ENCODE measurements at regions not wholly inside any gene's neighbourhood (a gene's known extent, or its start where the extent isn't known, plus 50 kb on each side); places are given as distances from the start of the nearest gene placed in this dataset.
A peak's percentile ranks its signal among the peaks of the same experiment; 100 is the strongest.

GRCh38 chr2:111705239-111705638 is 178.8 kb downstream of the ANAPC1 start:
- DNase-seq = no peak

DNA sequence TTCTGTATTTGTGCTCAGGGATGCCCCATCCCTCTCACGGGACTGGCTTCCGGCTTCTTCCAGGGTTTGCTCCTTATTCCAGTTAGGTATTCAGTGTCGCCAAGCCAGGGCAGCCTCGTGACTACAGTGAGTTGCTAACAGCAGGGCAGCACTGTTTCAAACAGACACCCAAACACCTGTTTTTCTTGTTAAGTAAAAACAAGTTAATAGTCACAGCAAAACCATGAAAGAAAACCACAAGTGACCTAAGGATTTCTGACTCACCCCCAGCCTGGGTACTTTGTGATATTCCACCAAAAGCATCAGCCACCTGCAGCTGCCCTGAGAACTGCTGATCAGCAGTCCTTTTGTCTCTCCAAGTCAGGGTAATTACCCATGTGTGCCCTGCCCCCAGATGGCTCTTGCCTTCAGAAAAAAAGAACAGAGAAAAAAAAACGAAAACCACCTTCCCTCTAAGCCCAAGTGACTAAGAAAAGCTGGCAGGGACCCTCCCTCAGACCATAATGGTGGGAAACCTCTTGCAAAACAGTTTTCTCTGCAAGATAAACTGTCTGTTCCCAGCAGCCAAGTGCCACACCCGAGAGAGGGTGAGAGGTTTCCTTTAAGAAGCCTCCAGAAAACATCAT is 178.2 kb downstream of the ANAPC1 start:
- DNase-seq = peak; percentile 23

GRCh38 chr2:111706481-111707001 is 177.5 kb downstream of the ANAPC1 start:
- no peak for DNase-seq

DNA sequence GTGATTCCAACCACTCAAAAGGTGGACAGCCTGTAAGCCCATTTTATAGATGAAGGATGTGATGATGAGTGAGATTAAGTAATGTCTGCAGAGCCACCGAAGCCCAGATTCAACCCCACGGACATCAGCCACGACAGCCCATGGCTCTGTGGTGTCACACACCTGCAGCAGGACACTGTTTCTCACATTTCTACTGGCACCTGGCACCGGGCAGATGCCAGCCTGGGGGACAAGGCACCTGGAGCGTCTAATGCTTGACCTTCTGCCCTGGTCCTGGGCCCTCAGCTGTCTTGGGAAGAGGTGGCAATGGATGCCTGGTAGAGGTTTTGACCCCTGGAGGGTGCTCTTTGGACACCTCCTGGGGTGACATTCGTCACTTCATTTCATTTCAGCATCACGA is 176.3 kb downstream of the ANAPC1 start:
- no peak for DNase-seq

- no peak for DNase-seq
These were observed 175.4 kb downstream of the ANAPC1 start for GRCh38 chr2:111708476-111709180.

- no peak for DNase-seq
These were observed 174.7 kb downstream of the ANAPC1 start for GRCh38 chr2:111709321-111709720.

- no peak for DNase-seq
These were observed 173.9 kb downstream of the ANAPC1 start for GRCh38 chr2:111710085-111710484.

DNA sequence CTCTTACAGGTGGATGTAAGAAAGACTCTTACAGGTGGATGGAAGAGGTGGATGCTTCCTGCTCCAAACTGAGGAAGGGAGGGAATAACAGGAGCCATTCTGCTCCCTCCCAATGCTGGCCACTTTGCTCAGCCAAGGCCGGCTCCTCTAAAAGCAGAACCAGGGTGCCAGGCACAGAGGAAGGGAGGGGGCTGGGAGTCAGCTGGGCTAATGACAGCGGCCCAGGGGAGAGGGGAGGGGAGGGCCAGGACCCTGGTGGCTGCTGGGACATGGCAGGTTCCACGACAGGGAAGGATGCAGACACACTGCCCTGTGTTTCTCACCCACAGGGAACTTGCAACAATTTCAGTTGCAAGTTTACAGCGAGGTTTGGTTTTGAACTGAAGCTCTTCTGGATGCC is 173.4 kb downstream of the ANAPC1 start:
- DNase-seq = no peak

GRCh38 chr2:111711270-111711669 is 172.7 kb downstream of the ANAPC1 start:
- DNase-seq = no peak

DNA sequence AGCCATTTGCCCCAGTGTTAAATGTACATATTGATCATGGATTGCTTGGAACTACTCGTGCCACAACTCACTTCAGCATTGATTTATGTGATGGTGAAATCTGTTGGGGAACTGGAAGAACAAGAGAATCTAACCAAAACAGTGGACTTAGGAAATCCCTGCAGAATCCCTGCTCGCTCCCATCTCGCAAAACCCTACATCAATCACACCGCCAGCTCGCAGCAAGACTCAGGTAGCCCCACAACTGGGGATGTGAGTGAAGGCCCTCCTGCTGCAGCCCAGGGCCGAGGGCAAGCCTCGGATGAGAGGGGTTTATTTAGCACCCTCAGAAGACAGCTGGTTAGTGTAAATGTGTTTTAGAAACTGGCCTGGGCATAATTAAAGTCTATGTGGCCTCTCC is 171.6 kb downstream of the ANAPC1 start:
- DNase-seq = no peak

DNA sequence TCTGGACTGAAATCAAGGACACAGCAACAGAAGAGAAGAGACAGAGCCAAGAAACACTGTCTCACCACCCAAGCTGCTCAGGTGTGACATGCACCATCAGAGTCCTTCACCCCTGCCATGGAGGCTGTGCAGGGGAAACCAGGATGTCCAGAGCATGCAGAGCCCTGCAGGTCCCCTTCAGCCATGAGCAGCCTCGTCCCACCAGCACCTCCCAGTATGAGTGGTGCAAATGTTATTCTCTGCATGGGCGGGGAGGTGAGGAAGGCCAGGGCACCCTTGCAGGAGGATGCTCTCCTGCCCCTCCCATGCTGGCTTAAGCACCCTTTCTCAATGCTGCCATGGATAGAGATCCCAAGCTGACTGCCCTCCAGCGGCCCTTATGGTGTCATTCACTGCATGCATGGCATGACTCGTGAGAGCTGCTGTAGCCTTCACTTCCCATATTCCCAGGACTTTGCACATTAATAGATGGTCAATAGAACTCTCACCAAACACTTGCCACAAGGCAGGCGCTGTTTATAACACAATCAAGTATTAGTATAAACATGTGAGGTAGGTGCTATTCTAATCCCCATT is 171.0 kb downstream of the ANAPC1 start:
- no peak for DNase-seq

DNA sequence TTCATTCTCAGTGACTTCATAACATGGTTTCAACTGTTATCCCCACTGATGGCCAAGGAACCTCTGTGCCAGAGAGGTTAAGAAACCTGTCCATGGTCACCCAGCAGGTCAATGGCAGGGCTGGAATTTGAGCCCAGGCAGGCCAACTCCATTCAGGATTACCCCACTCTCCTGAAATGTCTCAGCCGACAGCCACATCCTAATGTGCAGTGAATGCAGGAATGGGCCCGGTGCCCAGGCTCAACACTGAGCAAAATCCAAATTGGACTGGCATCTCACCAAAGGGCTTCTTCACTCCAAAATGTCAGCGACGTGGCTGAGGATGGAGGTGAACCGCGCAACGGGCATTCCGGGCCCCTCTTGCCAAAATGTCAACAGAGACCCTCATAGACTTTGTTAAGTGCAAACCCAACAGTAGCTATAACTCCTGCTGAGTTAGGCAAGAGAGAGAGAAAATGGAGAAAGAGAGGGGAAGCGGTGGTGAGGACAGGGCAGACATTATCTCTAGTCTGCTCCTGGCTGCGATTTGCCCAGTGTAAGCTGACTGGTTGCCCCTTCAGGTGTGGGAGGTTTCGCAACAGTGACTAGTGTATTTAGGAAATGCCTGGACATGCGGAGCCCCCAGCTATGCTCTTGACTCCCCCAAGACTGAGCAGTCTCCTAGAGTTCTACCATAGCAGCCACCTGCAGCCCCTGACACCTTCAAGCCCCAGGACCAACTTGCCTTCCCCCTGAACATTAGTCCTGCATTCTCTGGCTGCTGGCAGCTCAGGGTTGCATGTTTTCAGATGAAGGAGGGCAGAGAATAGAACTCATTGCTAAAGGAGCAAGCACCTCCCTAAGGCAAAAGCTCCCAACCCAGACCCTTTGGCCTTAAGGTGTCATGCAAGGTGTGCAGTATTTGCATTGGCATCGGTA is 167.7 kb downstream of the ANAPC1 start:
- DNase-seq = no peak

DNA sequence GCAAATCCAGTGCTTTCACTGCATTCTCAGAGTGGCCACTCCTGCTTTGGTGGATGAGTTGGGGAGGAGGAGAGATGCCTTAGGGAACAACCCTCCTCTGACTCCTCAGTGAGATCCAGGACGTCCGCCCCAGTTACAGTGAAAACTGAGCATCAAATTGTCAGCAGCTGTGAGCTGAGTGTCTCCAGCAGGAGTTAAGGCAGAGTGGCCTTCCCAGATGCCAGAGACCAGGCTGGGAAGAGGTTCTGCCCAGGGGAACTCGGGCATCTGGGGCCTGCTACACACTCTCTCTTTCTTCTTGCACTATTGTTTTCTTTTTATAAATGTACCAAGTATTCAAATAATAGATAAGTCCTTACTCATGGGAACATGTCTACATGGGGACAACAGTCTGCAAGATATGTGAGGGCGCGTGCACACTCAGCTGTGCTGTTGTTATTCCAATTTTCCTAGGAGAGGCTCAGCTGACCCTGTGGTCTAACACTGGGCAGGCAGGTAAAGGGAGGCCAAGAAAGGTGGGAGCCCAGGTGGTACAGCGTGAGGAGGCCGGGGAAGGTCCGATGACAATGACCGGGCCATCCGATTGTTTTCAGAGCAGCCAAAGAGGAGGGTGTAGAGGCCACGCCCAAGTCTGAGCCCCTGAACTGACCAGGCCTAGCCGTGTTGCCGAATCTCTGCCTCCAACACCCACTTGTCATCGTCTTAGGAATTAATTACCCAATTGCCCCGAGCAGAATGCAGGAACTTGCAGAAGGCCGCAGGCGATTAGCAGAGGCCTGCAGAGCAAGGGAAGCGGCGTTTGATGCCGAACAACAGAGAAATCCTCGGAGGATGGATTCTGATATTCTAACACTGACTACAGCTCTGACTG is 166.9 kb downstream of the ANAPC1 start:
- DNase-seq = no peak
